Stimulated activated CD8-positive, alpha-beta memory T cell treated with anti-CD3 and anti-CD28 coated beads, Interleukin-12 subunit alpha, Interleukin-12 subunit beta, amount 100 ng/mL, for 24 hours (primary cell): ENCODE measurements at regions not wholly inside any gene's neighbourhood (a gene's known extent, or its start where the extent isn't known, plus 50 kb on each side); places are given as distances from the start of the nearest gene placed in this dataset.

Source experiments
- DNase-seq: peaks from one replicate; pipeline ENCODE4 v3.0.0-alpha.2; 2020; ENCODE audit errors: extremely low read depth

- DNase-seq, result no peak
Measured at GRCh38 chr4:176902710-176903323, 110.1 kb upstream of the VEGFC start.

- no peak for DNase-seq
Measured at GRCh38 chr4:176906709-176907108, 114.0 kb upstream of the VEGFC start.

- DNase-seq, result no peak
Measured at GRCh38 chr4:176910646-176911045, 117.9 kb upstream of the VEGFC start.

GRCh38 chr4:176919631-176920030, 126.9 kb upstream of the VEGFC start:
- DNase-seq, result no peak

GRCh38 chr4:176920694-176921093, 128.0 kb upstream of the VEGFC start:
- DNase-seq, result no peak

- DNase-seq, result no peak
Measured at GRCh38 chr4:176921256-176921655, 128.5 kb upstream of the VEGFC start.

- no peak for DNase-seq
Measured at GRCh38 chr4:176924238-176924637, 131.5 kb upstream of the VEGFC start.

- no peak for DNase-seq
Measured at GRCh38 chr4:176925962-176926361, 133.2 kb upstream of the VEGFC start.

GRCh38 chr4:176927117-176927516, 134.4 kb upstream of the VEGFC start:
- no peak for DNase-seq

- no peak for DNase-seq
Measured at GRCh38 chr4:176927664-176928063, 134.9 kb upstream of the VEGFC start.

- DNase-seq, result no peak
Measured at GRCh38 chr4:176939445-176939844, 146.7 kb upstream of the VEGFC start.

- no peak for DNase-seq
Measured at GRCh38 chr4:176945334-176945733, 152.6 kb upstream of the VEGFC start.

GRCh38 chr4:176949029-176949428, 156.3 kb upstream of the VEGFC start:
- no peak for DNase-seq

- DNase-seq, result no peak
Measured at GRCh38 chr4:176953021-176953420, 160.3 kb upstream of the VEGFC start.

- no peak for DNase-seq
Measured at GRCh38 chr4:176957353-176958118, 164.8 kb upstream of the VEGFC start.

- no peak for DNase-seq
Measured at GRCh38 chr4:176959980-176960379, 167.3 kb upstream of the VEGFC start.

- DNase-seq, result no peak
Measured at GRCh38 chr4:176963121-176963520, 170.4 kb upstream of the VEGFC start.

- DNase-seq, result no peak
Measured at GRCh38 chr4:176964116-176964691, 171.5 kb upstream of the VEGFC start.

GRCh38 chr4:176967586-176967985, 174.9 kb upstream of the VEGFC start:
- no peak for DNase-seq

- DNase-seq, result no peak
Measured at GRCh38 chr4:176968094-176968493, 175.4 kb upstream of the VEGFC start.

GRCh38 chr4:176969011-176969410, 176.3 kb upstream of the VEGFC start:
- no peak for DNase-seq

- no peak for DNase-seq
Measured at GRCh38 chr4:176970853-176971252, 178.1 kb upstream of the VEGFC start.

- no peak for DNase-seq
Measured at GRCh38 chr4:176971576-176972115, 178.9 kb upstream of the VEGFC start.
